ENCODE measurements at regions not wholly inside any gene's neighbourhood (a gene's known extent, or its start where the extent isn't known, plus 50 kb on each side); places are given as distances from the start of the nearest gene placed in this dataset.

- no peak for DNase-seq (ENCODE audit: low spot score)
Measured at GRCh38 chrX:88424541-88424940, 322.5 kb upstream of the CPXCR1 start.

DNA sequence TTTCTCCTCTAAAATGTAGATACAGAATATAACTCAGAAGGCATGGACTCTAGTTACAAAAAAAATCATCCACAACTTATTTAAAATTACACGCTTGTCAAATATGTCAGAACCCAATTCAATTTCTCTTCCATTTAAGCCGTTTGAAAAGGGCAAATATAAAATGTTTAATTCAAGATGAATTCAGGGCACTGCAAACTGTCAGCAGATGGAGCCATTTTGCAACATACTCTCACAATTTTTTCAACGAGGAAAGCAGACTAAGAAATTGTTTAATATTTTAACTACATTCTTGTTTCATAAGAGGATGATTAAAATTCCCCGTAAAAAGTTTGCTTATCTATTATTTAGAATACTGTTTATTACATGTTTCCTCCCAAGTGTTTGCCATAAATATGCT lies 321.3 kb upstream of the CPXCR1 start:
- no peak for DNase-seq (ENCODE audit: low spot score)

DNA sequence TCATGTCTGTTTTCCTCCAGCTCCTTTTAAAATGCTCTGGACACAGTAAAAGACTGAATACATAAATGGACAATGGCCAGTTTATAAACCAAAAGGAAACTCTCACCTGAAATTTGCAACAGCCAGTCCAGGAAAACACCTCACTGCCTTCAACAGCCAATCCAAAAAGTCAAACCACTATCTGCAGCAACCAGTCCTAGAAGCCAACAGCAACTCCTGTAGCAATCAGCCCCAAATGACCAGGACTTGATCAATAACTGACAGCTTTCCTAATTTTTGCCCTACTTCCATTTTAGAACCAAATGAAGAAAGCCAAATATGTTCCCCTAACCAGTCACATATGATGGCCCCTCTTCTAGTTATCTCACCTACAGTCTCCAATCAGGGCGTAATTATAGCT lies 309.5 kb upstream of the CPXCR1 start:
- no peak for DNase-seq (ENCODE audit: low spot score)

DNA sequence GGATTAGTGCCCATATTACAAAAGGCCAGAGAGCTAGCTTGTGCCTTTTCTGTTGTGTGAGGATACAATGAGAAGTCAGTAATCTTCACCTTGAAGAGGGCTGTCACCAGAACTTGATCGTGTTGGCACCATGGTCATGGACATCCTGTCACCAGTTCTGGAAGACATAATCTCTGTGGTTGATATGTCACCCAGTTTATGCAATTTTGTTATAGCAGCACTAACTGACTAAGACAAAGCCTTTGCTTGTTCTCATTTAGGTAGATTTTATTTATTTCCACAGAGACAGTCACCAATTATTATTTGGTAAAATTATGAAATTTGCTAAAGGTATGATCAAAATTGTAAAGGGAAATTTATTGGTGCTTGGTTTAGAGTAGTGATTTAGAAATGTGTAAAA lies 308.8 kb upstream of the CPXCR1 start:
- DNase-seq (ENCODE audit: low spot score), result no peak

GRCh38 chrX:88439935-88440334 lies 307.1 kb upstream of the CPXCR1 start:
- no peak for DNase-seq (ENCODE audit: low spot score)
